Stomach (tissue), 8 donors: ENCODE measurements at regions not wholly inside any gene's neighbourhood (a gene's known extent, or its start where the extent isn't known, plus 50 kb on each side); places are given as distances from the start of the nearest gene placed in this dataset.
A peak's percentile ranks its signal among the peaks of the same experiment; 100 is the strongest.

ENCODE experiments used
- DNase-seq, 2 donors: peaks; one replicate each; pipeline versions ENCODE4 v3.0.0 to v3.0.0-alpha.2; 2013 to 2019
- H3K27ac ChIP-seq, 5 donors: fragments of 200-600 bp in 4 of 5; sonication (generic) in 4 of 5; one replicate each; pipeline ENCODE4 v1.5.1; 2013 to 2019; ENCODE audit warnings: mild to moderate bottlenecking in 1 of 5, moderate library complexity in 1 of 5
- H3K27me3 ChIP-seq, 3 donors: fragments of 200-600 bp; sonication (generic); one replicate each; pipeline ENCODE4 v1.5.1; 2017 to 2019; ENCODE audit warnings: mixed run types in 1 of 3
- H3K36me3 ChIP-seq, 4 donors: fragments of 200-600 bp; sonication (generic); 1 replicate in 3 of 4; 2 replicates in 1 of 4; pipeline ENCODE4 v1.5.1; 2016 to 2019
- H3K4me1 ChIP-seq, 4 donors: fragments of 200-600 bp; sonication (generic); one replicate each; pipeline ENCODE4 v1.5.1; 2016 to 2019
- H3K4me3 ChIP-seq, 4 donors: fragments of 200-600 bp; sonication (generic) in 3 of 4; one replicate each; pipeline ENCODE4 v1.5.1; 2016 to 2019; ENCODE audit warnings: mild to moderate bottlenecking in 1 of 4
- H3K9me3 ChIP-seq, 4 donors: fragments of 200-600 bp; sonication (generic); one replicate each; pipeline ENCODE4 v1.5.1; 2016 to 2019
- EP300 ChIP-seq: sonication (generic); formaldehyde crosslinking; IDR thresholded peaks from one replicate; pipeline ENCODE4 v1.6.1; 2017; ENCODE audit warnings: antibody characterized with exemption
- POLR2A ChIP-seq, 4 donors: fragments of 450-650 bp; IDR thresholded peaks; one replicate each; pipeline ENCODE4 v1.6.1; 2016; ENCODE audit warnings: antibody characterized with exemption in 4 of 4, control low read depth in 2 of 4, mild to moderate bottlenecking in 1 of 4, moderate library complexity in 1 of 4
- POLR2AphosphoS5 ChIP-seq, 3 donors: sonication (generic); formaldehyde crosslinking; IDR thresholded peaks; one replicate each; pipeline ENCODE4 v1.6.1; 2016; ENCODE audit warnings: antibody characterized with exemption in 3 of 3
- WGBS, 5 donors: extraction: QIAGEN DNeasy Blood & Tissue Kit in 3 of 5; methylation state at CpG; one replicate each; pipeline versions ENCODE4 v1.1.5 to v1.1.7; 2013 to 2018; 5-methylcytosine and 5-hydroxymethylcytosine counted together
- intact Hi-C: fragments of 100-400 bp; cut with DNase I; formaldehyde crosslinking; loops from one replicate; pipeline ENCODE4 v1.15.1; 2023; ENCODE audit warnings: low total_unique reads
- TF ChIP-seq, protein P1 (sequence below), 7 experiments: fragments of 450-650 bp in 4 of 7; fragments of 200-600 bp in 3 of 7; sonication (generic) in 3 of 7; IDR thresholded peaks; one replicate each; pipeline ENCODE4 v1.5.1; 2016 to 2019; ENCODE audit warnings: antibody characterized with exemption in 7 of 7, control low read depth in 2 of 7, mild to moderate bottlenecking in 1 of 7
- donor health status: healthy with polysubstance abuse.
- donor health status: Bipolar disorder and iron deficiency.
- donor health status: healthy.

DNA sequence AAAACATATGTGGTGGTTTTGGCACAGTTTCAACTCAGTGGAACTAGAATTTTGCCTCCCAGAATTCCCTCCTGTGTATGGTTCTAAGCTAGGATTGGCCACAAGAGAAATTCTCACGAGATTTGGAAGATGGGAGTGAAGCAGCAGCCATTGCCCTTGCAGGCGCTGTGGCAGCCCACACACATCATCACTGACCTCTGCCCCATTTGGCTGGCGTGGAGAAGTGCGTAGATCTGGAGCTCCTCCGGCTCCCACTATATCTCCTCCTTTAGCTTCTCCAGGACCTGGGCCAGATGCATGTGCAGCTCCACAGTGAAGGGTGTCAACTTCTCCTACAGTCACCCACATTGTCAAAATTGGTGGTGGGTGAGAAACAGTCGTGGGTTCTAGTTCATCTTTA, 199.6 kb downstream of the EFHB start:
- no peak overlapping the region for H3K4me3 ChIP-seq
- no peak overlapping the region for H3K27ac ChIP-seq
- no peak for DNase-seq
- peaks cover 0 to 4% (median 0%) of the 10 kb centered on the region in 4 donors for H3K4me1 ChIP-seq
- WGBS, 5 donors: 76 to 90% (median 80%) methylated on average over 6 of the region's 6 CpGs
- H3K27me3 ChIP-seq: no peaks in the 10 kb centered on the region
- H3K9me3 ChIP-seq: no peaks in the 10 kb centered on the region
- TF ChIP-seq EP300 (no peak), POLR2AphosphoS5 (IDR thresholded peaks at IDR 0.05) (no peak), POLR2A (IDR thresholded peaks at IDR 0.05) (no peak)
- intact Hi-C loops: no loop called here
- H3K36me3 ChIP-seq: no peaks in the 10 kb centered on the region

DNA sequence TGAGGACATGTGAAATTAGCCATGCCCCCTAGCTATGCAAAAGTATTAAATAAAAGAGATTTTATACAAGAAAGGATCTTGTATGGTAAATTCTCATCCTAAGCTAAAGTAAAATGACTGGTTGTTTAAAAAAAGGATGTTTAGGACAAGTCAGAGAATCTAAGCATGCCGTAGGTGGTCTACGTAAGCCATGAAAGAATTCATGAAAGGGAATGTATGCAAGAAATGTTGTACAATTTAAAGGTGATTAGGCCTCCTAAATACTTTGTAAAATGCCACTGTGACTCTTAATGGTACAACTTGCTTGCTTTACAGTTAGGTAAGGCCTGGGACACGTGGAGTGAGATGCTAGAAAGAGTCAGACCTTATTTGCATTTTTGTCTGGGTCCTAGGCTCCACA, 209.0 kb downstream of the EFHB start:
- Histone ChIP-seq H3K36me3 (no peaks in the 10 kb centered on the region), H3K27ac (no peak overlapping the region), H3K4me3 (no peak overlapping the region), H3K4me1 (peaks cover 0 to 3% (median 0%) of the 10 kb centered on the region in 4 donors), H3K9me3 (no peaks in the 10 kb centered on the region), H3K27me3 (no peaks in the 10 kb centered on the region)
- DNase-seq: no peak
- TF ChIP-seq POLR2AphosphoS5 (IDR thresholded peaks at IDR 0.05): no peak
- TF ChIP-seq, protein P1, sequence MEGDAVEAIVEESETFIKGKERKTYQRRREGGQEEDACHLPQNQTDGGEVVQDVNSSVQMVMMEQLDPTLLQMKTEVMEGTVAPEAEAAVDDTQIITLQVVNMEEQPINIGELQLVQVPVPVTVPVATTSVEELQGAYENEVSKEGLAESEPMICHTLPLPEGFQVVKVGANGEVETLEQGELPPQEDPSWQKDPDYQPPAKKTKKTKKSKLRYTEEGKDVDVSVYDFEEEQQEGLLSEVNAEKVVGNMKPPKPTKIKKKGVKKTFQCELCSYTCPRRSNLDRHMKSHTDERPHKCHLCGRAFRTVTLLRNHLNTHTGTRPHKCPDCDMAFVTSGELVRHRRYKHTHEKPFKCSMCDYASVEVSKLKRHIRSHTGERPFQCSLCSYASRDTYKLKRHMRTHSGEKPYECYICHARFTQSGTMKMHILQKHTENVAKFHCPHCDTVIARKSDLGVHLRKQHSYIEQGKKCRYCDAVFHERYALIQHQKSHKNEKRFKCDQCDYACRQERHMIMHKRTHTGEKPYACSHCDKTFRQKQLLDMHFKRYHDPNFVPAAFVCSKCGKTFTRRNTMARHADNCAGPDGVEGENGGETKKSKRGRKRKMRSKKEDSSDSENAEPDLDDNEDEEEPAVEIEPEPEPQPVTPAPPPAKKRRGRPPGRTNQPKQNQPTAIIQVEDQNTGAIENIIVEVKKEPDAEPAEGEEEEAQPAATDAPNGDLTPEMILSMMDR (IDR thresholded peaks at IDR 0.05): no peak
- no peak for TF ChIP-seq POLR2A (IDR thresholded peaks at IDR 0.05)
- TF ChIP-seq EP300: no peak
- intact Hi-C loops: no loop called here
- 69 to 74% (median 72%) methylated on average over 3 of the region's 3 CpGs for WGBS, 5 donors

DNA sequence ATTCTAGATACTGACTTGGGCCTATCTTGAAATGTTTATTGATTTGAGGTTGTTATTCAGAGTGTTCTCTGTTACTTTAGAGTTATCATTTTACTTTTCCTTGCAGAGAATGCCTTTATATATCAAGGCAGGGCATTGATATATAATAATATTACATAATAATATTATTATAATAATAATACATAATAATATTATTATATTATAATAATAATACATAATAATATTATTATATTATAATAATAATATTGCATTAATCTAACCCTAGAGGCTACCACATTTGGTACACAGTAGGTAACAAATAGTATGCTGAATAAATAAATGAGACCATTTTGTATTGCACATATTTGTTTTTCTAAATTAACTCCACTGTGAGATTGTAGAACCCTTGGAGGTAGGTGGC, 216.3 kb downstream of the EFHB start:
- Histone ChIP-seq H3K4me1 (no peaks in the 10 kb centered on the region), H3K9me3 (no peaks in the 10 kb centered on the region), H3K36me3 (no peaks in the 10 kb centered on the region), H3K27ac (no peak overlapping the region), H3K27me3 (no peaks in the 10 kb centered on the region), H3K4me3 (no peak overlapping the region)
- intact Hi-C loops: no loop called here
- TF ChIP-seq, protein P1 (IDR thresholded peaks at IDR 0.05): no peak
- TF ChIP-seq POLR2A (IDR thresholded peaks at IDR 0.05) (no peak), EP300 (no peak), POLR2AphosphoS5 (IDR thresholded peaks at IDR 0.05) (no peak)
- no peak for DNase-seq

DNA sequence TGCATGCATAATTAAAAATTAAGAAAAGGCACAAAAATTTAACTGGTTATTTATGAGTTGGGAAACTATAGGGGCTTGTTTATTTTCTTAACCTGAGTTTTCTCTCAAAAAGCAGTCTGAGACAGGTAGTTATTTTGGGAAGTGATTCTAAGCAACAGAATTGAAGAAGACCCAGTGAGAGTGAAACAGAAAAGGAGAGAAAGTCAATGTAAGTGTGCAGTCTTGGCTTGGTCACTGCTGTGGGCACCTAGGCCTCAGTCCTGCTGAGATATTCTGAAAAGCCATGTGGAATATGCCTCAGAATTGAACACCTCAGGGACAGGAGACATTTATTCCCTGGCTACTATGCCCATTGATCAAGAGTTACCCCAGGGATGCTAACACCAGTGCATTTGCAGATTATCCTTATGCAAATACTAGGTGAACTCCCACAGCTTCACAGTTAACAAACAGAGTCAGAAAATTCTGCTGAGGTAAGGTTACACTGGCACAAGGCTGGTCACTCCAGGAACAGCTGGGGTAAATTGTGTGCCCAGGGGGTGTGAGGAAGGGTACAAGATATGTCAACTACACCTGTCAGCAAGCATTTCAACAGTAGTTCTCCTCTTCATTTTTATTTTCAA, 222.7 kb downstream of the EFHB start:
- no peaks in the 10 kb centered on the region for H3K9me3 ChIP-seq
- H3K27ac ChIP-seq: no peak overlapping the region
- H3K4me1 ChIP-seq: no peaks in the 10 kb centered on the region
- TF ChIP-seq, protein P1 (IDR thresholded peaks at IDR 0.05): no peak
- TF ChIP-seq POLR2AphosphoS5 (IDR thresholded peaks at IDR 0.05): no peak
- no peak overlapping the region for H3K4me3 ChIP-seq
- no peaks in the 10 kb centered on the region for H3K36me3 ChIP-seq
- no peaks in the 10 kb centered on the region for H3K27me3 ChIP-seq
- DNase-seq: no peak
- intact Hi-C loops: no loop called here

DNA sequence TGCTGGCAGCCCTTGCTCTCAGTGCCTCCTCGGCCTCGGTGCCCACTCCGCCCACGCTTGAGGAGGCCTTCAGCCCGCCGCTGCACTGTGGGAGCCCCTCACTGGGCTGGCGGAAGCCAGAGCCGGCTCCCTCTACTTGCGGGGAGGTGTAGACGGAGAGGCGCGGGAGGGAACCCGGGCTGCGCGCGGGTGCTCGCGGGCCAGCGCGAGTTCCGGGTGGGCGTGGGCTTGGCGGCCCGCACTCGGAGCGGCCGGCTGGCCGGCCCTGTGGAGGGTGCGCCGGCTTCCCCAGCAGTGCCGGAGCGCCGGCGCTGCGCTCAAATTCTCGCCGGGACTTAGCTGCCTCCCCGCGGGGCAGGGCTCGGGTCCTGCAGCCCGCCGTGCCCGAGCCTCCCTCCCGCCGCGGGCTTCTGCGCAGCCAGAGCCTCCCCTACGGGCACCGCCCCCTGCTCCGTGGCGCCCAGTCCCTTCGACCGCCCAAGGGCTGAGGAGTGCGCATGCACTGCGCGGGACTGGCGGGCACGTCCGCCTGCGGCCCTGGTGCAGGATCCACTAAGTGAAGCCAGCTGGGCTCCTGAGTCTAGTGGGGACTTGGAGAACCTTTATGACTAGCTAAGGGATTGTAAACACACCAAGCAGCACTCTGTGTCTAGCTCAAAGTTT, 231.5 kb downstream of the EFHB start:
- no peaks in the 10 kb centered on the region for H3K36me3 ChIP-seq
- peak in 1 of 2 donors; percentile 26 for DNase-seq
- H3K27ac ChIP-seq: no peak overlapping the region
- intact Hi-C loops: no loop called here
- H3K9me3 ChIP-seq: peaks cover 0 to 8% (median 0%) of the 10 kb centered on the region in 4 donors
- no peak for TF ChIP-seq EP300
- 75 to 90% (median 88%) methylated on average over 25 to 60 of the region's 60 CpGs for WGBS, 5 donors
- H3K4me3 ChIP-seq: peak overlapping the region in 3 of 4 donors; percentile 5 to 29 (median 8)
- H3K4me1 ChIP-seq: no peaks in the 10 kb centered on the region
- H3K27me3 ChIP-seq: no peaks in the 10 kb centered on the region
